Endodermal cell (in vitro differentiated cells): ENCODE measurements at regions not wholly inside any gene's neighbourhood (a gene's known extent, or its start where the extent isn't known, plus 50 kb on each side); places are given as distances from the start of the nearest gene placed in this dataset.

Experiments
- DNase-seq: peaks from one replicate; pipeline ENCODE4 v3.0.0-alpha.2; 2017
- H3K27ac ChIP-seq: 2 replicates; pipeline ENCODE4 v1.5.1; 2013; ENCODE audit warnings: mild to moderate bottlenecking, low read depth, low read length, moderate library complexity
- H3K27me3 ChIP-seq: 2 replicates; pipeline ENCODE4 v1.6.1; 2013; ENCODE audit warnings: mild to moderate bottlenecking, low read length, moderate library complexity; ENCODE audit not compliant: insufficient read depth, control insufficient read depth, poor library complexity, severe bottlenecking
- H3K36me3 ChIP-seq: 2 replicates; pipeline ENCODE4 v1.7.0; 2013; ENCODE audit warnings: mild to moderate bottlenecking, low read length, moderate library complexity; ENCODE audit not compliant: control insufficient read depth, insufficient read depth
- H3K4me1 ChIP-seq: one replicate; pipeline ENCODE4 v1.7.0; 2013; ENCODE audit warnings: low read length; ENCODE audit not compliant: control insufficient read depth, insufficient read depth
- H3K4me3 ChIP-seq: 2 replicates; pipeline ENCODE4 v1.5.1; 2013; ENCODE audit warnings: mild to moderate bottlenecking, low read length, moderate library complexity
- H3K9ac ChIP-seq: 2 replicates; pipeline ENCODE4 v1.6.1; 2013; ENCODE audit warnings: mild to moderate bottlenecking, low read length, moderate library complexity; ENCODE audit not compliant: poor library complexity, severe bottlenecking; ENCODE audit errors: extremely low read depth
- H3K9me3 ChIP-seq: 2 replicates; pipeline ENCODE4 v1.6.1; 2013; ENCODE audit warnings: mild to moderate bottlenecking, low read length, moderate library complexity; ENCODE audit not compliant: control insufficient read depth
- H3K27ac Mint-ChIP-seq: 2 replicates; pipeline ENCODE4 v1.8.0; 2020; ENCODE audit warnings: mixed read lengths
- H3K27me3 Mint-ChIP-seq: 2 replicates; pipeline ENCODE4 v1.8.0; 2021; ENCODE audit warnings: mild to moderate bottlenecking, mixed read lengths; ENCODE audit not compliant: insufficient read depth
- H3K36me3 Mint-ChIP-seq: 2 replicates; pipeline ENCODE4 v1.8.0; 2020; ENCODE audit warnings: low read depth, mixed read lengths
- H3K4me1 Mint-ChIP-seq: 2 replicates; pipeline ENCODE4 v1.8.0; 2020; ENCODE audit warnings: mixed read lengths
- H3K4me3 Mint-ChIP-seq: 2 replicates; pipeline ENCODE4 v1.8.0; 2020; ENCODE audit warnings: mild to moderate bottlenecking, moderate library complexity, mixed read lengths
- H3K9me3 Mint-ChIP-seq: 2 replicates; pipeline ENCODE4 v1.8.0; 2020; ENCODE audit warnings: mild to moderate bottlenecking, mixed read lengths
- WGBS, 2 experiments: methylation state at CpG; one replicate each; pipeline versions ENCODE4 v1.1.5 to v1.1.7; 2013; ENCODE audit warnings: missing lambda C conversion rate in 2 of 2, mixed read lengths in 1 of 2; ENCODE audit not compliant: insufficient coverage in 1 of 2, insufficient read length in 1 of 2; 5-methylcytosine and 5-hydroxymethylcytosine counted together
- TF ChIP-seq, protein P1 (sequence below): fragments of 200-600 bp; sonication (generic); conservative IDR thresholded peaks from 2 replicates; pipeline ENCODE4 v1.5.0; 2021; ENCODE audit warnings: antibody characterized with exemption, mild to moderate bottlenecking

- Histone ChIP-seq H3K4me3 (no peak overlapping the region), H3K27me3 (no peaks in the 10 kb centered on the region), H3K36me3 (no peaks in the 10 kb centered on the region), H3K9me3 (peaks cover 10% of the 10 kb centered on the region), H3K27ac (peak overlapping the region; percentile 22), H3K4me1 (no peaks in the 10 kb centered on the region), H3K9ac (no peak overlapping the region)
- H3K4me1 Mint-ChIP-seq: no peaks in the 10 kb centered on the region
- H3K27ac Mint-ChIP-seq: no peak overlapping the region
- no peak for DNase-seq
- H3K36me3 Mint-ChIP-seq: no peaks in the 10 kb centered on the region
- TF ChIP-seq, protein P1, sequence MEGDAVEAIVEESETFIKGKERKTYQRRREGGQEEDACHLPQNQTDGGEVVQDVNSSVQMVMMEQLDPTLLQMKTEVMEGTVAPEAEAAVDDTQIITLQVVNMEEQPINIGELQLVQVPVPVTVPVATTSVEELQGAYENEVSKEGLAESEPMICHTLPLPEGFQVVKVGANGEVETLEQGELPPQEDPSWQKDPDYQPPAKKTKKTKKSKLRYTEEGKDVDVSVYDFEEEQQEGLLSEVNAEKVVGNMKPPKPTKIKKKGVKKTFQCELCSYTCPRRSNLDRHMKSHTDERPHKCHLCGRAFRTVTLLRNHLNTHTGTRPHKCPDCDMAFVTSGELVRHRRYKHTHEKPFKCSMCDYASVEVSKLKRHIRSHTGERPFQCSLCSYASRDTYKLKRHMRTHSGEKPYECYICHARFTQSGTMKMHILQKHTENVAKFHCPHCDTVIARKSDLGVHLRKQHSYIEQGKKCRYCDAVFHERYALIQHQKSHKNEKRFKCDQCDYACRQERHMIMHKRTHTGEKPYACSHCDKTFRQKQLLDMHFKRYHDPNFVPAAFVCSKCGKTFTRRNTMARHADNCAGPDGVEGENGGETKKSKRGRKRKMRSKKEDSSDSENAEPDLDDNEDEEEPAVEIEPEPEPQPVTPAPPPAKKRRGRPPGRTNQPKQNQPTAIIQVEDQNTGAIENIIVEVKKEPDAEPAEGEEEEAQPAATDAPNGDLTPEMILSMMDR: no peak
- 81 to 92% methylated on average over 2 to 7 of the region's 7 CpGs for WGBS, 2 experiments
- peaks cover 5% of the 10 kb centered on the region for H3K9me3 Mint-ChIP-seq
- no peaks in the 10 kb centered on the region for H3K27me3 Mint-ChIP-seq
- H3K4me3 Mint-ChIP-seq: no peak overlapping the region
These were observed 140.4 kb upstream of the NAMPT start for GRCh38 chr7:106425017-106425719.

DNA sequence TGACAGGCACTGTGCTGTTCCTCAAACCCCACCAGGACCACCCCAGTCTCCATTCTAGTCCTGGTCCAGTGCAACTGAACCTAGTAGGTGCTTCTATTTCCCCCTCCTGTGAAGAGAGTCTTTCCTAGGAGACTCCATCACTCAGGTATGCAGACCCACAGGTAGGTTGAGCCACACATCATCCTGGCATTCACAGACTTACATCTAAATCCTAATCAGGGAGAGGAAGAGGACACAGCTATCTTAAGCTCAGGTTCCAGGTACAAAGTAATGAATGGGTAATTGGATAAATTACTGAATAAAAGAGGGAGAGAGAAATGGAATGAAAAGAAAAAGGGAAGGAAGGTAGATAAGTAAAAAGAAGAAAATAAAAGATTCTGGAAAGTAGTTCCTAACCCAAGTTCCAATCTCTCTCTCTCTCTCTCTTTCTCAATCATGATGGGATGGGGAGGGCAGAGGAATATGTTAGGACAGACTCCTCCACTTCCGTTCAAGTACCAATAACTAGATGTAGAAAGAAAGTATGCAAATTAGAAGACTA, 139.8 kb upstream of the NAMPT start:
- H3K4me1 ChIP-seq: no peaks in the 10 kb centered on the region
- no peaks in the 10 kb centered on the region for H3K4me1 Mint-ChIP-seq
- WGBS, 2 experiments: 100% methylated on average over 1 of the region's 1 CpG; no CpG with 5 or more reads in 1 of the 2 experiments
- TF ChIP-seq, protein P1: no peak
- H3K27me3 Mint-ChIP-seq: no peaks in the 10 kb centered on the region
- no peak overlapping the region for H3K9ac ChIP-seq
- no peak overlapping the region for H3K4me3 ChIP-seq
- H3K36me3 ChIP-seq: no peaks in the 10 kb centered on the region
- no peaks in the 10 kb centered on the region for H3K27me3 ChIP-seq
- H3K36me3 Mint-ChIP-seq: no peaks in the 10 kb centered on the region
- H3K9me3 ChIP-seq: peaks cover 17% of the 10 kb centered on the region
- no peak overlapping the region for H3K27ac Mint-ChIP-seq
- H3K4me3 Mint-ChIP-seq: no peak overlapping the region
- DNase-seq: no peak
- no peak overlapping the region for H3K27ac ChIP-seq
- peaks cover 9% of the 10 kb centered on the region for H3K9me3 Mint-ChIP-seq

GRCh38 chr7:106423821-106424475, 139.2 kb upstream of the NAMPT start:
- 89 to 91% methylated on average over 3 to 5 of the region's 5 CpGs for WGBS, 2 experiments
- Histone ChIP-seq H3K27ac (no peak overlapping the region), H3K27me3 (no peaks in the 10 kb centered on the region), H3K36me3 (no peaks in the 10 kb centered on the region), H3K9me3 (peaks cover 21% of the 10 kb centered on the region), H3K4me3 (no peak overlapping the region), H3K4me1 (no peaks in the 10 kb centered on the region), H3K9ac (no peak overlapping the region)
- Mint-ChIP-seq H3K27me3 (no peaks in the 10 kb centered on the region), H3K27ac (no peak overlapping the region), H3K4me3 (no peak overlapping the region), H3K36me3 (no peaks in the 10 kb centered on the region), H3K9me3 (peaks cover 9% of the 10 kb centered on the region), H3K4me1 (no peaks in the 10 kb centered on the region)
- TF ChIP-seq, protein P1: no peak
- DNase-seq: no peak
